GM23248 (cell line): ENCODE measurements at regions not wholly inside any gene's neighbourhood (a gene's known extent, or its start where the extent isn't known, plus 50 kb on each side); places are given as distances from the start of the nearest gene placed in this dataset.

Source experiments
- DNase-seq: peaks from one replicate; pipeline ENCODE4 v3.0.0-alpha.2; 2015
- H2AFZ ChIP-seq: fragments of 200-600 bp; sonication (generic); 2 replicates; pipeline ENCODE4 v1.6.1; 2016; ENCODE audit warnings: antibody characterized with exemption
- H3F3A ChIP-seq: fragments of 200-600 bp; sonication (generic); 2 replicates; pipeline ENCODE4 v1.6.1; 2016; ENCODE audit warnings: mild to moderate bottlenecking, antibody characterized with exemption, mixed run types; ENCODE audit not compliant: insufficient read depth
- H3K27ac ChIP-seq: fragments of 200-600 bp; sonication (generic); 2 replicates; pipeline ENCODE4 v1.5.1; 2016; ENCODE audit warnings: mild to moderate bottlenecking
- H3K27me3 ChIP-seq: fragments of 200-600 bp; sonication (generic); replicated peaks from 2 replicates; pipeline ENCODE4 v1.6.1; 2016; ENCODE audit warnings: mild to moderate bottlenecking; ENCODE audit not compliant: insufficient read depth
- H3K36me3 ChIP-seq: fragments of 200-600 bp; sonication (generic); 2 replicates; pipeline ENCODE4 v1.6.1; 2016; ENCODE audit warnings: low read depth, mild to moderate bottlenecking
- H3K4me1 ChIP-seq: fragments of 200-600 bp; sonication (generic); 2 replicates; pipeline ENCODE4 v1.6.1; 2016; ENCODE audit warnings: mild to moderate bottlenecking; ENCODE audit not compliant: insufficient read depth
- H3K4me2 ChIP-seq: fragments of 200-600 bp; sonication (generic); one replicate; pipeline ENCODE4 v1.6.1; 2016; ENCODE audit warnings: mild to moderate bottlenecking; ENCODE audit not compliant: unreplicated experiment
- H3K4me3 ChIP-seq: fragments of 200-600 bp; sonication (generic); 2 replicates; pipeline ENCODE4 v1.5.1; 2016; ENCODE audit warnings: mild to moderate bottlenecking
- H3K79me2 ChIP-seq: fragments of 200-600 bp; sonication (generic); 2 replicates; pipeline ENCODE4 v1.6.1; 2016; ENCODE audit warnings: mild to moderate bottlenecking; ENCODE audit not compliant: insufficient read depth
- H3K9ac ChIP-seq: fragments of 200-600 bp; sonication (generic); 2 replicates; pipeline ENCODE4 v1.6.1; 2016; ENCODE audit warnings: mild to moderate bottlenecking
- H3K9me2 ChIP-seq: fragments of 200-600 bp; sonication (generic); 2 replicates; pipeline ENCODE4 v1.6.1; 2016; ENCODE audit warnings: mixed run types, mild to moderate bottlenecking, moderate library complexity; ENCODE audit not compliant: insufficient read depth
- H3K9me3 ChIP-seq: fragments of 200-600 bp; sonication (generic); one replicate; pipeline ENCODE4 v1.6.1; 2017; ENCODE audit warnings: low read depth
- H4K20me1 ChIP-seq: fragments of 200-600 bp; sonication (generic); 2 replicates; pipeline ENCODE4 v1.6.0; 2016; ENCODE audit not compliant: insufficient read depth
- EZH2 ChIP-seq: fragments of 200-600 bp; sonication (generic); IDR thresholded peaks from 2 replicates; pipeline ENCODE4 v1.6.1; 2018; ENCODE audit warnings: antibody characterized with exemption, mild to moderate bottlenecking; ENCODE audit not compliant: insufficient read depth, poor library complexity, severe bottlenecking
- EZH2phosphoT487 ChIP-seq: fragments of 200-600 bp; sonication (generic); IDR thresholded peaks from 2 replicates; pipeline ENCODE4 v1.6.1; 2018; ENCODE audit warnings: antibody characterized with exemption, moderate library complexity, mild to moderate bottlenecking, low read depth; ENCODE audit not compliant: insufficient read depth
- WGBS, 2 experiments: methylation state at CpG; one replicate each; pipeline ENCODE4 v1.1.6; 2015 to 2017; ENCODE audit warnings: low lambda C conversion rate in 2 of 2, low coverage in 1 of 2; ENCODE audit errors: missing lambda C conversion rate in 2 of 2; 5-methylcytosine and 5-hydroxymethylcytosine counted together
- in situ Hi-C: fragments of 300-500 bp; cut with MboI; formaldehyde crosslinking; loops from 2 replicates; pipeline ENCODE4 v1.15.0; 2020

DNA sequence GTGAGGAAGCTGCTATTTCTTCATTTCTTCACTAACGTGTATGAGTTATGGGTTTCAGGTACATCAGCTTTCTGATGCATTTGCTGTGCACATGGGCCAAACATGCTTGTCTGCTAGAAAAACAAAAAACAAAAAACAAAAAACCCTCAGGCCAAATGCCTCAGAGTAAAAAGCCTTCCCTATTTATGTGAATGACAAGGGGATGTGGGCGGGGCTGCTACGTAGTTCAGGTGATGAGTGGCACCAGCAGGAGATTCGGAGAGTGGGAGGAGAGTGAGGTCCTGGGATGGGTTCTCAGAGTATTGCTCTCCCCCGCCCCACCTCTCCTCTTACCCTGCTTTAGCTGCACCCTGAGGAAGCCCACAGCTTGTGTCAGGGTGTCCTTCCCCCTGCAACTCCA lies 596.8 kb upstream of the JAG1 start:
- Histone ChIP-seq H3K4me1 (peaks cover 19% of the 10 kb centered on the region), H3K9me2 (no peaks in the 10 kb centered on the region), H3K27ac (no peak overlapping the region), H3K4me3 (no peak overlapping the region), H3K4me2 (no peak overlapping the region), H3K36me3 (no peaks in the 10 kb centered on the region), H3K9me3 (no peaks in the 10 kb centered on the region), H2AFZ (no peak overlapping the region), H3K27me3 (no peaks in the 10 kb centered on the region), H3K9ac (no peak overlapping the region), H4K20me1 (no peaks in the 10 kb centered on the region), H3K79me2 (no peaks in the 10 kb centered on the region), H3F3A (peaks cover 13% of the 10 kb centered on the region)
- DNase-seq = no peak
- no peak for TF ChIP-seq EZH2phosphoT487
- no peak for TF ChIP-seq EZH2
- in situ Hi-C loops = loop anchor here (10.0 to 25.0 kb wide), 3 partner anchors 596 to 808 kb away; partner anchors contain the start of gene JAG1
- WGBS, 2 experiments = 94 to 96% methylated on average over 5 of the region's 5 CpGs

GRCh38 chr20:11271319-11271718 lies 597.5 kb upstream of the JAG1 start:
- peaks cover 17% of the 10 kb centered on the region for H3K4me1 ChIP-seq
- H4K20me1 ChIP-seq = no peaks in the 10 kb centered on the region
- in situ Hi-C loops = loop anchor here (10.0 to 25.0 kb wide), 3 partner anchors 597 to 809 kb away; partner anchors contain the start of gene JAG1
- WGBS, 2 experiments = 92 to 95% methylated on average over 6 of the region's 6 CpGs
- no peak overlapping the region for H3K4me2 ChIP-seq
- H3K9me2 ChIP-seq = no peaks in the 10 kb centered on the region
- no peak overlapping the region for H3K4me3 ChIP-seq
- DNase-seq = no peak
- TF ChIP-seq EZH2 (no peak), EZH2phosphoT487 (no peak)
- no peak overlapping the region for H3K27ac ChIP-seq
- no peaks in the 10 kb centered on the region for H3K36me3 ChIP-seq
- peaks cover 13% of the 10 kb centered on the region for H3F3A ChIP-seq
- H3K9me3 ChIP-seq = no peaks in the 10 kb centered on the region
- no peaks in the 10 kb centered on the region for H3K79me2 ChIP-seq
- no peak overlapping the region for H2AFZ ChIP-seq
- no peak overlapping the region for H3K9ac ChIP-seq
- no peaks in the 10 kb centered on the region for H3K27me3 ChIP-seq

DNA sequence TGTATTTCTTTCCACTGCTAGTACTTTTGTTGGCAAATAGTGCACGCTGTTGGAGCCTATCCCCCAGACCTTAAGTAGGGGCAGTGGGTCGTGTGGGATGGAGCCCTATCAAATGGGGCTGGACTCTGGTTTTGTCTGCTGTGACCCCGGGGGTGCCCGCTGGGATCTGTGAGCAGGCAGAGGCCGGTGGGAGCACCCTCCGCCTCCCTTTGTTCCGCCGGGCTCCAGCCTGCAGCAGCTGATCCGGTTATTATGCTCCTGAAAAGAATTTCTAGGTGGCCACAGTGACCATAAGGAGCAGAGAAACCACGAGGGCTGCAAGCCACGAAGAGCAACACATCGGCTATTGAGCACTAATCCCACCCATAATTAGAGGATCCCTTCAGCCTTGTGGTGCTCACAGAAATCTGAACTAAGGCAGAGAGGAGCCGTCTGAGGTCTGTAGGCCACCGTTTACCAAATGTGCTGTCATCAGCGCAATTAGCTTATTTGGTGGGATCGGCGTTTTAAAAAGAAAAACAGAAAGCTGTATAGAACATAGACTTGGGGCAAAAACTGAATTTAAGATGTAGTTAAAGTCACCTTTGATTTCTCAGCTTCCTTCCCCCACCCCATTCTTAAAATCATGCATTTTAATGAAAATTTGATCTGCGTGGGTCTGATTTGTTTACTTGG lies 598.3 kb upstream of the JAG1 start:
- 91 to 93% methylated on average over 18 of the region's 18 CpGs for WGBS, 2 experiments
- Histone ChIP-seq H3F3A (peaks cover 9% of the 10 kb centered on the region), H3K4me1 (peaks cover 9% of the 10 kb centered on the region), H2AFZ (no peak overlapping the region), H3K27ac (no peak overlapping the region), H3K79me2 (no peaks in the 10 kb centered on the region), H3K9me2 (no peaks in the 10 kb centered on the region), H3K36me3 (no peaks in the 10 kb centered on the region), H3K9me3 (no peaks in the 10 kb centered on the region), H3K4me3 (no peak overlapping the region), H4K20me1 (no peaks in the 10 kb centered on the region), H3K4me2 (no peak overlapping the region), H3K9ac (no peak overlapping the region), H3K27me3 (no peaks in the 10 kb centered on the region)
- DNase-seq = no peak
- in situ Hi-C loops = loop anchor here (10.0 to 25.0 kb wide), 3 partner anchors 597 to 810 kb away; partner anchors contain the start of gene JAG1
- TF ChIP-seq EZH2 = no peak
- no peak for TF ChIP-seq EZH2phosphoT487

GRCh38 chr20:11274141-11274594 lies 600.4 kb upstream of the JAG1 start:
- Histone ChIP-seq H3K27me3 (no peaks in the 10 kb centered on the region), H3K4me1 (no peaks in the 10 kb centered on the region), H2AFZ (no peak overlapping the region), H3K79me2 (no peaks in the 10 kb centered on the region), H3K9me3 (no peaks in the 10 kb centered on the region), H3K27ac (no peak overlapping the region), H3K9ac (no peak overlapping the region), H3F3A (no peaks in the 10 kb centered on the region), H3K36me3 (no peaks in the 10 kb centered on the region), H4K20me1 (no peaks in the 10 kb centered on the region), H3K4me3 (no peak overlapping the region), H3K4me2 (no peak overlapping the region), H3K9me2 (no peaks in the 10 kb centered on the region)
- DNase-seq = peak; percentile 74
- 7 to 9% methylated on average over 6 of the region's 6 CpGs for WGBS, 2 experiments
- TF ChIP-seq EZH2 (no peak), EZH2phosphoT487 (no peak)
- in situ Hi-C loops = loop anchor here (10.0 to 25.0 kb wide), 3 partner anchors 599 to 812 kb away; partner anchors contain the start of gene JAG1
